HL-60 (cell line): ENCODE measurements at regions not wholly inside any gene's neighbourhood (a gene's known extent, or its start where the extent isn't known, plus 50 kb on each side); places are given as distances from the start of the nearest gene placed in this dataset.

Experiments used
- DNase-seq, 2 experiments: peaks; one replicate each; pipeline ENCODE4 v3.0.0-alpha.2; 2010 to 2020; ENCODE audit warnings: low read depth in 1 of 2, low spot score in 1 of 2
- H3K27ac ChIP-seq: fragments of 250-450 bp; sonication (Bioruptor Pico); replicated peaks from 2 replicates; pipeline ENCODE4 v1.5.1; 2020; ENCODE audit warnings: mild to moderate bottlenecking, moderate library complexity
- H3K27me3 ChIP-seq: fragments of 250-450 bp; sonication (Bioruptor Pico); 2 replicates; pipeline ENCODE4 v1.5.1; 2021; ENCODE audit warnings: mild to moderate bottlenecking, moderate library complexity; ENCODE audit not compliant: insufficient read depth, poor library complexity, severe bottlenecking
- H3K4me3 ChIP-seq: replicated peaks from 2 replicates; pipeline ENCODE4 v1.5.1; 2011; ENCODE audit warnings: mild to moderate bottlenecking, control low read depth, low read length; ENCODE audit not compliant: insufficient read depth
- CTCF ChIP-seq: IDR thresholded peaks from one replicate; pipeline ENCODE4 v1.5.1; 2011; ENCODE audit warnings: low read length, control low read depth, inconsistent platforms; ENCODE audit not compliant: insufficient read depth
- GABPA ChIP-seq: IDR thresholded peaks from 2 replicates; pipeline ENCODE4 v1.6.1; 2012; ENCODE audit warnings: low read depth
- POLR2AphosphoS5 ChIP-seq: IDR thresholded peaks from 2 replicates; pipeline ENCODE4 v1.6.1; 2012; ENCODE audit warnings: low read depth
- REST ChIP-seq: IDR thresholded peaks from 2 replicates; pipeline ENCODE4 v1.6.1; 2012; ENCODE audit warnings: low read depth; ENCODE audit not compliant: insufficient replicate concordance
- SPI1 ChIP-seq: IDR thresholded peaks from 2 replicates; pipeline ENCODE4 v1.6.1; 2012; ENCODE audit warnings: low read depth, mild to moderate bottlenecking, borderline replicate concordance

DNA sequence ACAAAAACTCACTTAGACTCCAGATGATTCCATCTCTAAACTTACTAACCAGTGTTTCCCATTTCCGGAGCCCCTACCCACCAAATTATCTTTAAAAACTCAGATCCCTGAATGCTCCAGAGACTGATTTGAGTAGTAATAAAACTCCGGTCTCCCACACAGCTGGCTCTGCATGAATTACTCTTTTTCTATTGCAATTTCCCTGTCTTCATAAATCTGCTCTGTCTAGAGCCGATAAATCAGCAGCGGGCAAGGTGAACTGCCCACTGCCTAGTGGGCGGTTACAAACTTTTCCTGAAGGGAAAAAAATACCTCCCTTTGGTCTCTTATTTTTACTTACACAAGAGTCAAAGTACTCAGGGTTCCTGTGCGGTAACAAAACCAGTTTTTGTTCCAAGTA is 624.4 kb upstream of the RORB start:
- no peak overlapping the region for H3K27ac ChIP-seq
- DNase-seq, result no peak
- H3K4me3 ChIP-seq, result no peak overlapping the region
- TF ChIP-seq POLR2AphosphoS5, result no peak
- no peak for TF ChIP-seq CTCF
- no peak for TF ChIP-seq GABPA
- TF ChIP-seq SPI1, result no peak
- TF ChIP-seq REST, result no peak
- no peaks in the 10 kb centered on the region for H3K27me3 ChIP-seq

DNA sequence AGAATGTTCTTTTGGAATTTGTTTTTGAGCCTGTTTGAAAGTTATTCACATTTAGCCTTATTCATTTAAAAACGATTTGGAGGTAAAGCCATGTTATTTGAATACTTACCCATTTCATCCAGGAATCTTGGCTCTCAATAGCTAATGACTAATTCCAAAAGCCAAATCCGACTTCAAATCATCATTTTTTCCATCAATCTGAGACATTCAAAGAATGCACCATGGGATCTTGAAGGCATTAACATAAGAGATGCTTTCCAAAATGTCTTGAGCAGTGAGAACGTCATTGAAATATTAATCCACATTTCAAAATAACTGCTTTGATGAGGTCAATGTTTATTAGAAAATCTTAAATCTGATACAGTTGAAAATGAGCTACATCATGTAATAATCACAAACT is 617.0 kb upstream of the RORB start:
- Histone ChIP-seq H3K27ac (no peak overlapping the region), H3K27me3 (no peaks in the 10 kb centered on the region), H3K4me3 (no peak overlapping the region)
- no peak for TF ChIP-seq SPI1
- no peak for TF ChIP-seq POLR2AphosphoS5
- TF ChIP-seq REST, result no peak
- no peak for TF ChIP-seq CTCF
- no peak for TF ChIP-seq GABPA
- no peak for DNase-seq

- Histone ChIP-seq H3K27me3 (no peaks in the 10 kb centered on the region), H3K4me3 (no peak overlapping the region), H3K27ac (no peak overlapping the region)
- no peak for DNase-seq
- TF ChIP-seq CTCF (no peak), GABPA (no peak), POLR2AphosphoS5 (no peak), SPI1 (no peak), REST (no peak)
These were observed 608.1 kb upstream of the RORB start for GRCh38 chr9:73889023-73889422.
